ENCODE measurements at regions not wholly inside any gene's neighbourhood (a gene's known extent, or its start where the extent isn't known, plus 50 kb on each side); places are given as distances from the start of the nearest gene placed in this dataset.

DNA sequence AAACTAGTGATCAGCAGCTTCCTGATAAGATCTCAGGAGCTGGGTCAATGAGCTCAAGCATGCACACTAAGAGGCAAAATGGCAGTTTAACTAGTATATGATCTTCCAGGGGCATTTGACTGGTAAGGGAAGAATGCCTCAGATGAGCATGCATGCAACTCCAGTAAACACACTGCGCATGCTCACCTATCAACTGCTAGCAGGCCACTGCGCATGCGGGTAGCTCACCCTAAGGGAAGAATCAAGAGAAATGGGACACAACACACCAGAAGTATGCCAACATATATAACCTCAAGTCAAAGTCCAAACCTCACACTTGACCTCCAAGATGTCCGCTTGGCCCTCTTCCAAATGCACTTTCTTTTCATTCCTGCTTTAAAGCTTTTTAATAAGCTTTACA lies 1004.0 kb downstream of the ADGRL3 start:
- no peak for DNase-seq (ENCODE audit: low spot score)
- Histone ChIP-seq H2AFZ (no peak overlapping the region), H3K27me3 (no peaks in the 10 kb centered on the region), H3K4me1 (ENCODE audit: insufficient read depth) (no peaks in the 10 kb centered on the region), H3K4me2 (no peak overlapping the region), H3K9me2 (replicated peaks; ENCODE audit: insufficient read depth) (no peaks in the 10 kb centered on the region), H3K79me2 (no peaks in the 10 kb centered on the region), H3K36me3 (replicated peaks; ENCODE audit: insufficient read depth, low read depth) (no peaks in the 10 kb centered on the region), H3K9me3 (ENCODE audit: low read depth) (no peaks in the 10 kb centered on the region), H3K4me3 (no peak overlapping the region), H4K20me1 (ENCODE audit: insufficient read depth, poor library complexity, severe bottlenecking) (no peaks in the 10 kb centered on the region), H3K27ac (no peak overlapping the region)
- 99% methylated on average over 4 of the region's 4 CpGs for WGBS (ENCODE audit: low lambda C conversion rate, missing lambda C conversion rate)
- no peak for TF ChIP-seq EZH2 (IDR thresholded peaks at IDR 0.05; ENCODE audit: borderline replicate concordance)

DNA sequence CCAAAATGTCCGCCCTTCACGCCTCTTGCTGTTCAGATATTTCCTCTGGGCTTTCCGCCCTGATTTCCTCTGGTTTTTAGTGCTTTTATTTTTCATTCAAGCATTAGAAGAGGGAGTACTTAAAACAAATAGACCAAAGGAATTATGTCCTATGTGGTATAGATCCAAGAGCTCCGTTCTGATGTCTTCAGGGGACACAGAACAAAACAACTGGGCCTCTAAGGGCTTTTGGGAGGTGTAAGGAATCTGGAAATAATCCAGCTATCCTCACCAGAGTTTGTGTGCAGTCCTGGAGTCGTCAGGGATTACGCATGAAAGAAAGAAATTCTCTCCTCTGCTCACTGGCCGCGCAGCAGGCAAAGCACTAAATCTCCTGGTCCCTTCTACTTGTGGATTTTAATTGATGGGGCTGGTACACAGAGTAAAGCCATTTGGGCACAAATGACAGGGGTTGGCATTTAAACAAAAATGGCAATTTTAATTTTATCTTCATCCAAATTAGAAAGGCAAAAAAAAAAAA lies 999.2 kb downstream of the ADGRL3 start:
- WGBS (ENCODE audit: low lambda C conversion rate, missing lambda C conversion rate) = 83% methylated on average over 8 of the region's 8 CpGs
- no peak for DNase-seq (ENCODE audit: low spot score)

DNA sequence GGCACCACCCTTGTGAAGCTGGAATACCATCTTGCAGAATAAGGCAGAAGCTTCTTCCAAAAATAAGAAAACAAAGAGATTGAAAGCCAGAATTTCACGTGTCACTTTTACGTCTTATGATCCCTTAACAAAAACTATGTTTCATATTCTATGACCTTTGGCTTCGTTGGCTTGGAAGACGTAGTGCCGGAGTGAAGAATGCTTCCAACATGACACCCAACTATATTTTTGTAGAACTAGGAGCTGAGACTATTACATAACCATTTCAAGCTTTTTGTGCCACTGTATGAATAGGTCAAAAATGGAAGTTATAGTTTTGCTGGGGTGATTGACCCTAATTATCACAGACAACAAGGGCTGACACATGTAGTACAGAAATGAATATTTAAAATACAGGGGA lies 996.2 kb downstream of the ADGRL3 start:
- no peak for DNase-seq (ENCODE audit: low spot score)
- H3K79me2 ChIP-seq = no peaks in the 10 kb centered on the region
- 95% methylated on average over 5 of the region's 5 CpGs for WGBS (ENCODE audit: low lambda C conversion rate, missing lambda C conversion rate)
- H2AFZ ChIP-seq = no peak overlapping the region
- no peaks in the 10 kb centered on the region for H3K36me3 ChIP-seq (replicated peaks; ENCODE audit: insufficient read depth, low read depth)
- H3K27me3 ChIP-seq = no peaks in the 10 kb centered on the region
- H3K4me1 ChIP-seq (ENCODE audit: insufficient read depth) = peaks cover 4% of the 10 kb centered on the region
- no peak overlapping the region for H3K4me2 ChIP-seq
- H3K9me2 ChIP-seq (replicated peaks; ENCODE audit: insufficient read depth) = no peaks in the 10 kb centered on the region
- H3K9me3 ChIP-seq (ENCODE audit: low read depth) = no peaks in the 10 kb centered on the region
- no peak overlapping the region for H3K4me3 ChIP-seq
- TF ChIP-seq, protein P1, sequence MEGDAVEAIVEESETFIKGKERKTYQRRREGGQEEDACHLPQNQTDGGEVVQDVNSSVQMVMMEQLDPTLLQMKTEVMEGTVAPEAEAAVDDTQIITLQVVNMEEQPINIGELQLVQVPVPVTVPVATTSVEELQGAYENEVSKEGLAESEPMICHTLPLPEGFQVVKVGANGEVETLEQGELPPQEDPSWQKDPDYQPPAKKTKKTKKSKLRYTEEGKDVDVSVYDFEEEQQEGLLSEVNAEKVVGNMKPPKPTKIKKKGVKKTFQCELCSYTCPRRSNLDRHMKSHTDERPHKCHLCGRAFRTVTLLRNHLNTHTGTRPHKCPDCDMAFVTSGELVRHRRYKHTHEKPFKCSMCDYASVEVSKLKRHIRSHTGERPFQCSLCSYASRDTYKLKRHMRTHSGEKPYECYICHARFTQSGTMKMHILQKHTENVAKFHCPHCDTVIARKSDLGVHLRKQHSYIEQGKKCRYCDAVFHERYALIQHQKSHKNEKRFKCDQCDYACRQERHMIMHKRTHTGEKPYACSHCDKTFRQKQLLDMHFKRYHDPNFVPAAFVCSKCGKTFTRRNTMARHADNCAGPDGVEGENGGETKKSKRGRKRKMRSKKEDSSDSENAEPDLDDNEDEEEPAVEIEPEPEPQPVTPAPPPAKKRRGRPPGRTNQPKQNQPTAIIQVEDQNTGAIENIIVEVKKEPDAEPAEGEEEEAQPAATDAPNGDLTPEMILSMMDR (IDR thresholded peaks at IDR 0.05; ENCODE audit: poor library complexity) = no peak
- TF ChIP-seq EZH2 (IDR thresholded peaks at IDR 0.05; ENCODE audit: borderline replicate concordance) = no peak
- TF ChIP-seq EZH2phosphoT487 (IDR thresholded peaks at IDR 0.05; ENCODE audit: low read depth, severe bottlenecking, unreplicated experiment) = no peak
- no peaks in the 10 kb centered on the region for H4K20me1 ChIP-seq (ENCODE audit: insufficient read depth, poor library complexity, severe bottlenecking)
- no peak overlapping the region for H3K27ac ChIP-seq

More for the DNA sequence above, 999.2 kb downstream of the ADGRL3 start:
- H4K20me1 ChIP-seq (ENCODE audit: insufficient read depth, poor library complexity, severe bottlenecking) = no peaks in the 10 kb centered on the region
- H3K27me3 ChIP-seq = no peaks in the 10 kb centered on the region
- no peaks in the 10 kb centered on the region for H3K36me3 ChIP-seq (replicated peaks; ENCODE audit: insufficient read depth, low read depth)
- no peak overlapping the region for H3K27ac ChIP-seq
- H3K4me3 ChIP-seq = no peak overlapping the region
- H3K4me2 ChIP-seq = no peak overlapping the region
- no peaks in the 10 kb centered on the region for H3K9me2 ChIP-seq (replicated peaks; ENCODE audit: insufficient read depth)
- H3K4me1 ChIP-seq (ENCODE audit: insufficient read depth) = no peaks in the 10 kb centered on the region
- no peak overlapping the region for H2AFZ ChIP-seq
- H3K9me3 ChIP-seq (ENCODE audit: low read depth) = no peaks in the 10 kb centered on the region
- TF ChIP-seq EZH2phosphoT487 (IDR thresholded peaks at IDR 0.05; ENCODE audit: low read depth, severe bottlenecking, unreplicated experiment) = no peak
- no peak for TF ChIP-seq EZH2 (IDR thresholded peaks at IDR 0.05; ENCODE audit: borderline replicate concordance)
- TF ChIP-seq, protein P1 (IDR thresholded peaks at IDR 0.05; ENCODE audit: poor library complexity) = no peak
- no peaks in the 10 kb centered on the region for H3K79me2 ChIP-seq

DNA sequence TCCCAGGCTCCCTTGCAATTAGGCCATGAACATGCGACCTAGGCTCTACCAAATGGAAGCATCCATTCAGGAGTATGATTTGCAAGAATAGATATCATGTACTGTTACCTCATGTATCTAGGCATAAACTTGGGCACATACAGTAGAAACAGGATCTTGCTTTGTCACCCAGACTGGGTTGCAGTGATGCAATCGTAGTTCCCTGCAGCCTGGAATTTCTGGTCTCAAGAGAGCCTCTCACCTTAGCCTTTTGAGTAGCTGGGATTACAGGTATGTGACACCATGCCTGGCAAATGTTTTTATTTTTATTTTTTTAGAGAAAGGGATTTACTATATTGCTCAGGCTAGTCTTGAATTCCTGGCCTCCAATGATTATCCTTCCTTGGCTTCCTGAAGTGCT lies 994.2 kb downstream of the ADGRL3 start:
- Histone ChIP-seq H3K4me1 (ENCODE audit: insufficient read depth) (peaks cover 4% of the 10 kb centered on the region), H3K4me3 (no peak overlapping the region), H3K27ac (no peak overlapping the region), H3K9me2 (replicated peaks; ENCODE audit: insufficient read depth) (no peaks in the 10 kb centered on the region), H3K36me3 (replicated peaks; ENCODE audit: insufficient read depth, low read depth) (no peaks in the 10 kb centered on the region), H3K9me3 (ENCODE audit: low read depth) (no peaks in the 10 kb centered on the region), H3K4me2 (no peak overlapping the region), H3K27me3 (no peaks in the 10 kb centered on the region), H3K79me2 (no peaks in the 10 kb centered on the region), H4K20me1 (ENCODE audit: insufficient read depth, poor library complexity, severe bottlenecking) (no peaks in the 10 kb centered on the region), H2AFZ (no peak overlapping the region)
- 82% methylated on average over 2 of the region's 2 CpGs for WGBS (ENCODE audit: low lambda C conversion rate, missing lambda C conversion rate)
- no peak for DNase-seq (ENCODE audit: low spot score)
- TF ChIP-seq EZH2 (IDR thresholded peaks at IDR 0.05; ENCODE audit: borderline replicate concordance) (no peak), EZH2phosphoT487 (IDR thresholded peaks at IDR 0.05; ENCODE audit: low read depth, severe bottlenecking, unreplicated experiment) (no peak)
- TF ChIP-seq, protein P1 (IDR thresholded peaks at IDR 0.05; ENCODE audit: poor library complexity) = no peak
